ENCODE measurements at regions not wholly inside any gene's neighbourhood (a gene's known extent, or its start where the extent isn't known, plus 50 kb on each side); places are given as distances from the start of the nearest gene placed in this dataset.
"Not testable (repeated sequence)": the region's sequence is repeated elsewhere in the genome, so short reads cannot be mapped to it uniquely, and the experiment has no call there.

- DNase-seq = no peak
Measured at GRCh38 chr12:73731658-73732057, 806.0 kb upstream of the ATXN7L3B start.

- no peak for DNase-seq
Measured at GRCh38 chr12:73769337-73769736, 768.3 kb upstream of the ATXN7L3B start.

GRCh38 chr12:73798523-73798922, 739.1 kb upstream of the ATXN7L3B start:
- DNase-seq = no peak

- no peak for DNase-seq
Measured at GRCh38 chr12:73815072-73815645, 722.5 kb upstream of the ATXN7L3B start.

GRCh38 chr12:73817161-73817560, 720.5 kb upstream of the ATXN7L3B start:
- DNase-seq = no peak

GRCh38 chr12:73833746-73834145, 703.9 kb upstream of the ATXN7L3B start:
- no peak for DNase-seq

- no peak for DNase-seq
Measured at GRCh38 chr12:73841963-73842362, 695.7 kb upstream of the ATXN7L3B start.

- no peak for DNase-seq
Measured at GRCh38 chr12:73863546-73863945, 674.1 kb upstream of the ATXN7L3B start.

GRCh38 chr12:73867147-73867546, 670.5 kb upstream of the ATXN7L3B start:
- no peak for DNase-seq

- DNase-seq = not testable (repeated sequence)
Measured at GRCh38 chr12:73877291-73877690, 660.3 kb upstream of the ATXN7L3B start.

GRCh38 chr12:73892201-73892600, 645.4 kb upstream of the ATXN7L3B start:
- DNase-seq = no peak

GRCh38 chr12:73898645-73899044, 639.0 kb upstream of the ATXN7L3B start:
- DNase-seq = no peak

GRCh38 chr12:73902260-73902659, 635.4 kb upstream of the ATXN7L3B start:
- no peak for DNase-seq

- no peak for DNase-seq
Measured at GRCh38 chr12:73906757-73907156, 630.9 kb upstream of the ATXN7L3B start.

- DNase-seq = no peak
Measured at GRCh38 chr12:73935817-73936216, 601.8 kb upstream of the ATXN7L3B start.

GRCh38 chr12:73947326-73948026, 590.2 kb upstream of the ATXN7L3B start:
- no peak for DNase-seq

GRCh38 chr12:73950507-73950906, 587.1 kb upstream of the ATXN7L3B start:
- DNase-seq = no peak

- DNase-seq = no peak
Measured at GRCh38 chr12:73951956-73952703, 585.5 kb upstream of the ATXN7L3B start.

- DNase-seq = peak in 1 of 2 experiments; percentile 35
Measured at GRCh38 chr12:73964641-73965040, 573.0 kb upstream of the ATXN7L3B start.

- DNase-seq = no peak
Measured at GRCh38 chr12:73973486-73973885, 564.1 kb upstream of the ATXN7L3B start.

- DNase-seq = no peak
Measured at GRCh38 chr12:73984552-73984951, 553.1 kb upstream of the ATXN7L3B start.

GRCh38 chr12:73991138-73991537, 546.5 kb upstream of the ATXN7L3B start:
- no peak for DNase-seq

GRCh38 chr12:73998894-73999293, 538.7 kb upstream of the ATXN7L3B start:
- peak in 1 of 2 experiments; percentile 25 for DNase-seq

- no peak for DNase-seq
Measured at GRCh38 chr12:74015118-74015517, 522.5 kb upstream of the ATXN7L3B start.

All from NCI-H1930 (cell line).